ENCODE measurements at regions not wholly inside any gene's neighbourhood (a gene's known extent, or its start where the extent isn't known, plus 50 kb on each side); places are given as distances from the start of the nearest gene placed in this dataset.

DNA sequence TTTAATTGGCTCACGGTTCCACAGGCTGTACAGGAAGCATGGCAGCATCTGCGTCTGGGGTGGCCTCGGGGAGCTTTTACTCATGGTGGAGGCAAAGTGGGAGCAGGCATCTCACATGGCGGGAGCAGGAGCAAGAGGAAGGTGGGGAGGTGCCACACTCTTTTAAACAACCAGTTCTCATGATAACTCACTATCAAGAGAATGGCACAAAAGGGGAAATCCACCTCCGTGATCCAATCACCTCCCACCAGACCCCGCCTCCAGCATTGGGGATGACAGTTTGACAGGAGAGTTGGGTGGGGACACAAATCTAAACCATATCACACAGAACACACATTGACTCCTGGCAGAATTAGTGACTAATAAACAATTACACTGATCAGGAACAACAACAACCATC is 68.6 kb upstream of the ACKR3 start:
- TF ChIP-seq, protein P1, sequence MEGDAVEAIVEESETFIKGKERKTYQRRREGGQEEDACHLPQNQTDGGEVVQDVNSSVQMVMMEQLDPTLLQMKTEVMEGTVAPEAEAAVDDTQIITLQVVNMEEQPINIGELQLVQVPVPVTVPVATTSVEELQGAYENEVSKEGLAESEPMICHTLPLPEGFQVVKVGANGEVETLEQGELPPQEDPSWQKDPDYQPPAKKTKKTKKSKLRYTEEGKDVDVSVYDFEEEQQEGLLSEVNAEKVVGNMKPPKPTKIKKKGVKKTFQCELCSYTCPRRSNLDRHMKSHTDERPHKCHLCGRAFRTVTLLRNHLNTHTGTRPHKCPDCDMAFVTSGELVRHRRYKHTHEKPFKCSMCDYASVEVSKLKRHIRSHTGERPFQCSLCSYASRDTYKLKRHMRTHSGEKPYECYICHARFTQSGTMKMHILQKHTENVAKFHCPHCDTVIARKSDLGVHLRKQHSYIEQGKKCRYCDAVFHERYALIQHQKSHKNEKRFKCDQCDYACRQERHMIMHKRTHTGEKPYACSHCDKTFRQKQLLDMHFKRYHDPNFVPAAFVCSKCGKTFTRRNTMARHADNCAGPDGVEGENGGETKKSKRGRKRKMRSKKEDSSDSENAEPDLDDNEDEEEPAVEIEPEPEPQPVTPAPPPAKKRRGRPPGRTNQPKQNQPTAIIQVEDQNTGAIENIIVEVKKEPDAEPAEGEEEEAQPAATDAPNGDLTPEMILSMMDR (IDR thresholded peaks at IDR 0.05), result no peak
- TF ChIP-seq POLR2A (IDR thresholded peaks at IDR 0.05), result no peak

Measured in thyroid gland (tissue), 4 donors.